ENCODE measurements at regions not wholly inside any gene's neighbourhood (a gene's known extent, or its start where the extent isn't known, plus 50 kb on each side); places are given as distances from the start of the nearest gene placed in this dataset.
A peak's percentile ranks its signal among the peaks of the same experiment; 100 is the strongest.
"Not testable (repeated sequence)": the region's sequence is repeated elsewhere in the genome, so short reads cannot be mapped to it uniquely, and the experiment has no call there.

DNA sequence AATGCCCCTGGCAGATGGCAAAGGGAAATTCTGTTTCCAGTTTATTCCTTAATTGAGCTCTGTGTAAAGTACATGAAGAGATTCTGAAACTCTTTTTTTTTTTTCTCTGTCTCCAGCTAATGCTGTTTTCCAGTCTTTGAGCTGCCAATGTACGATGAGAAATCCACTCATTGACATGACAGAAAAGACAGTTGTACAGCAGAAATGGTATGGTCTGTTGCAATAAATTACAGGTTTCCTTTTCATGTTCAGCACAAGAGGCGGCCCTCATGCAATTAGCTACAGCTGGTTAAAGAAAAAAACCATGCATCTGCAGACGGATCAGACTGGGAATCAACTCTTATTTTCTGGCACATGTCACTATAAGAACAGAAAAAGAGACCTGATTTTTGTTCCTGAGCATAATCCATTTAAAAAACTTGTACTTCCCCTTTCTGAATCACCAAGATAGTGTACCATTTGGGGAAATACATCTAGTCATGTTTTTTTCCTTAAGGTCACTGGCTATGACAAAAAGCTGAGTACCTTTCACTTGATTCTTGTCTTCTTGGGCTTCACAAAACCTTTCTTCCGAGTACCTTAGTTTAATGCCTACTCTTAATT, 289.8 kb upstream of the PREP start:
- DNase-seq, result no peak

DNA sequence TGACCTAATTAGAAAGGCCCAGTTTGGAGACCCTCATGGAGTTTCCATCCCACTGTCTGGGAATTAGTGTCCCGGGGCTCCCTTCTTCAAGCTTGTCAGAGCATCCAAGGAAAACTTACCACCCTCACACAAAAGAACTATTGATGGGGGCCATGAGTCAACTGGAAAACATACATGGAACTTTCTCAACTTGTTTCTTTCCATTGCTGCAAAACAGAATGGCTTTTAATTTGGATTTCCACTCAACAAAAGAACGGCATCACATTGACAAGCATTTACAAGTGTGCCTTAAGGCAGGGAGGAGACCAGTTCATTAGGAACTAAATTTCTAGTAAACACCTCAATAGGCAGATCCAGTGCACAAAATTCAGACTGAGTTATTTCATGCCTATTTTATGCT, 289.1 kb upstream of the PREP start:
- no peak for DNase-seq

DNA sequence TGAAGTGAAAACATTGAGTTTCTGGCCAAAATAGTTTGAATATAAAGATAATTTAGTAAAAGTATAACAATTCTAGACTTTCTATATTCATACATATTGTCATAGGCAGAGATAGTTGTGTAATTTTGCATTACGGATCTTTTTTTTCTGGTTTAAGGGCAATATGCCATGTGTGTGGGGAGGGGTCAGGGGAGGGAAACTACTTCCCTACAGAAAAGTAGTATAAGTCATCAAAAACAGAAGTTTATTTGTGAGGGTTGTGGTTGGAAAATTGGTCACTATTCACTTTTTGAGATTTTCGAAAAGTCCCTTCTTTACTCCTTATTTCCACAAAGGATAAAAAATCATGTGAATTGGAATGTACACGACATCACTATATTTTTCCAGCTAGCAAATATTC, 288.2 kb upstream of the PREP start:
- DNase-seq, result no peak

DNA sequence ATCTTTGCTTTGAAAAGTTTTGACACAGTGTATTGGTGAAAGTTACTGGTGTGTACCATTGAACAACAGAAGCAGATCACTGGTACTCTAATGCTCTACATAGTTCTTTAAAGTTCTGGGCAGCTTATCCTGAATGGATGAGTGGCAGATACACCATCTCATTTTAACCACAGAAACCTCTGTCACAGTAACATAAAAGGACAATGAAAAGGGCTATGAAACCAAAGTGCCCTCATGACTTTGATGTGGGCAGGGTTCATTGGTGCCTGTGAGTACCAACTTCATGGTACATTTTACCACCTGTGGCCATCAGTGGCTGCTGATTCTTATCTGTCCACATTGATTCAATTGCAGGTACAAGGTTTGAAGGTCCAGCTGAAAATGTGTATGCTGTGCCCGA, 285.7 kb upstream of the PREP start:
- DNase-seq, result no peak

DNA sequence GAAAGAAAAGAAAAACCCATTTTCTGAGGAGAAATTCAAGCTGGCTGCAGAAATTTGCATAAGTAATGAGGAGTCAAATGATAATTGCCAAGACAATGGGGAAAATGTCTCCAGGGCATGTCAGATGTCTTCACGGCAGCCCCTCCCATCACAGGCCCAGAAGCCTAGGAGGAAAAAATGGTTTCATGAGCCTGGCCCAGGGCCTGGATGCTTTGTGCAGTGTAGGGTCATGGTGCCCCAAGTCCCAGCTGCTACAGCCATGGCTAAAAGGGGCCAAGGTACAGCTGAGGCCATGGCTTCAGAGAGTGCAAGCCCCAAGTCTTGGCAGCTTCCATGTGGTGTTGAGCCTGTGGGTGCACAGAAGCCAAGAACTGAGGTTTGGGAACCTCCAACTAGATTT, 283.9 kb upstream of the PREP start:
- not testable (repeated sequence) for DNase-seq

DNA sequence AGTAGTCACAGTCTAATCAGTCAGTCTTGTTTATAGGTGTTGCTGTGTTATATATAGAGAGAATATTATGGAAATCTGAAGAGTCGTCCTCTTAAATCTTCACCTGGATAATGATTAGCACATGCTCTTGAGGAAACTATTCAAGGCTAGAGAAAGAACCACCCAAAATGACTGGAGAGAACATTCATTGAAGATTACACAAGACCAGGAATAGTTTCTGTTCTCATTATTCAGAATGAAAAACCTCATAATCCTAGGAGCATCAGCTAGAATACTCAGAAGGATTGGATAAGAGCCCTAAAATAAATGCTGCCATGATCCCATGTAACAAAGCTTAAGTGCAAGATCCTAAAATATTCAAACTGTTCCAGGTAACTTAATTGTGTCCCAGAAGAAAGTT, 278.2 kb upstream of the PREP start:
- no peak for DNase-seq

DNA sequence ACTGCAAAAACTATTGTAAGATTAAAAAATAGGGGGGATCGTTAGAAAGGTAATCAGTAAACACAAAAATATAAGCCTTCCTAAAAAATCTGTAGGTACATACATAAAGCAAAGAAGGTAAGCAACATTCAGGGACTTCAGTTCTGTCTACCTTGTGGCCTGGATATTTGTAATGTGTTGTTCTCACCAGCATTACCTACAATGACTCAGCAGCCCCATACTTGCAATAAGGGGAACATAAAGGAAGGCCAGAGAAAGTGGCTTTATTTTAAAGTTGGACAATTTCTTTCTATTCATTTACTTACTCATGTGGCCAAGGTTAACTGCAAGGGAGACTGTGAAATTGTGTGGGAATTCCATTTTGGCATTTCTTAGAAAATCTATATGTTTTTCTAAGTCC, 277.2 kb upstream of the PREP start:
- DNase-seq, result no peak

DNA sequence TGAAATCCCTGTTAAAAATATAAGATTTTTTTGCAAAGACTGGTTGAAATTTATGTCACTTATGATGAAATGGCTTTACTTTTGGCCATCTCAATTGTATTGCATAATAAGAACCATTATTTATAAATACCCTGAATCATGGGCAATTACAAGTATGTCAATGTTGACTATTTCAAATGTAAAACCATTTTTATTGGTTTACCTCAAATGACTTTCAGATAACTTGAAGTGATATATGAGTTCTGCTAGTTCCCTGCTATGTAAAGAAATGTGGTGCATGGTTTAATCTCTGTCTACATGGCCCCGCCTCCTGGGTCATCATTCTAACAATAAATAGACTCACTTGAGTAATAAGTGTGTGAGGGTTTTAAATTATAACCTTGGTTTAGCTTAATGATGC, 275.6 kb upstream of the PREP start:
- no peak for DNase-seq

DNA sequence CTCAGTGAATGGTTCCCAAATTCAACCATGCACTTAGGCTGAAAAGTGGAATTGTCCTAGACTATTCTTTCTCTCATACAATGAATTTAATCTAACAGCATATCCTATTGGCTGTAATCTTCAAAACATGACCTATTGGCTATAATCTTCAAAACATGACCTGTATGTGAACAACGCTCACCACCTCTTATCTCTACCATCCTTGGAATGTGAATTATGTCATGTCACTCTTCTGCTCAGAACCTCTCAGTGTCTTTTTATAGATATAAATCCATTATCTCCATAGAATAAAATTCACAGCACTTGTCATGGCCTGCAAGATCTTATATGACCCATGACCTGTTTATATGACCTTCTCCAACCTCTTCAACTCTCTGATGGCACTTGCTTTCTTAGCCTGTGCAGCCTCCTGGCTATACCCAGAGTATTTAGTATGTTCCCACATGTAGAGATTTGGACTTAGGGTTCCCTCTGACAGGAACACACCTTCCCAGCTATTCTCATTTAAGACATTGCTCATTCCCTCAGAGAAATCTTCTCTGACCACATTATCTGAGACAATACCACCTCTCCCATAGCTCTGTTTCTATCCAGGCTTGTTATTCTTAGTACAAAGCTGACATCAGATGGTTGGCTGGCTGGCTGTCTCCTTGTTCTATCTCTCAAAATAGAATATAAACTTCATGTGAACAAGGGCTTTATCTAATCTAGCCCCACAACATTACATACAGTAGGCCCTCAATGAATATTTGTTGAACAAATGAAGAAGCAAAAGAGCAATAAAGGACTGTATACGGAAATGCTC, 275.0 kb upstream of the PREP start:
- DNase-seq, result no peak

DNA sequence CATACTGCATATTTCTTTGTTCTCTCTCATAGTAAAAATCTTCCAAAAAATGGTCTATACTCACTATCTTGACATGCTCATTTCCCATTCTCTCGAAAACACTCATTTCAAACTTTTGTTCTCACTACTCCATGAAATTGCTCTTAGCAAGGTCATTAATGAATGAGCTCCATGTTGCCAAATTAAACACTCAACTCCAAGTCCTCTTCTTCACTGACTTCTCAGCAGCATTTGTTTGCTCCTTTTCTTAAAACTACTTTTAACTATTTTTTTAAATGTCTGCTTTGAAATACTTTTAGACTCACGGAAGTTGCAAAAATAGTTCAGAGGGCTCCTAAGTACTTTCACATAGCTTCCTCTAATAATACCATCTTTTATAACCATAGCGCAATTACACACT, 274.0 kb upstream of the PREP start:
- DNase-seq, result no peak

DNA sequence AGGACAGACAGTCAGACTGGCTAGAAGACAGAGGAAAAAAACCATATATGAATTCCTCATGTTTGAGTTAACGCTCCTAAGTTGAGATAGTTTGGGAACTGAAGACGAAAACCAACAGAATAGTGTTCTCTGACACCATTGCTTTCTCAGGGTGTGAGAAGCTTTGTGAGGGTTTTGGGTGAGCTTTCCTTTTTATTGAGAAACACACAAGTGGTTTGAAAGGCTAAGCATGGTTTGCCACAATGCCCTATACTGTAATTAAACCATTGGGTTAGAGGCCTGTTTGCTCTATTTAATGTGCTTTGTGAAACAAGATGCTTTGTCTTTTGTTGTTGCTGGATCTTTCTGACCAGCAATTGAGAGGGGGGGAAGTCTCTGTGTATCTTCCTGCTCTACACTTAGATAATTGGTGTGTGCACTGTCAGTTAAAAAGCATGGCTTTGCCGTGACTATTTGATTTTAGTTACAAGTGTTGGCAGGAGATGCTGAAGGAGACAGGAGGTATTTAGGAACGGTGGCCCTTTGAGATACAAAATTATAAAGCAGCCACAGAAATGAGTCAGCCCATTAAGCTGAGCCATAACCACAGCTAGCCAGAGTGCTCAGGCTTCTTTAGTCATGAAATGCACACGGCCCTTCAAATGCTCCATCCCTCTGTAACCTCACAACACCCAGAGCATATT, 273.0 kb upstream of the PREP start:
- DNase-seq, result peak; percentile 90

DNA sequence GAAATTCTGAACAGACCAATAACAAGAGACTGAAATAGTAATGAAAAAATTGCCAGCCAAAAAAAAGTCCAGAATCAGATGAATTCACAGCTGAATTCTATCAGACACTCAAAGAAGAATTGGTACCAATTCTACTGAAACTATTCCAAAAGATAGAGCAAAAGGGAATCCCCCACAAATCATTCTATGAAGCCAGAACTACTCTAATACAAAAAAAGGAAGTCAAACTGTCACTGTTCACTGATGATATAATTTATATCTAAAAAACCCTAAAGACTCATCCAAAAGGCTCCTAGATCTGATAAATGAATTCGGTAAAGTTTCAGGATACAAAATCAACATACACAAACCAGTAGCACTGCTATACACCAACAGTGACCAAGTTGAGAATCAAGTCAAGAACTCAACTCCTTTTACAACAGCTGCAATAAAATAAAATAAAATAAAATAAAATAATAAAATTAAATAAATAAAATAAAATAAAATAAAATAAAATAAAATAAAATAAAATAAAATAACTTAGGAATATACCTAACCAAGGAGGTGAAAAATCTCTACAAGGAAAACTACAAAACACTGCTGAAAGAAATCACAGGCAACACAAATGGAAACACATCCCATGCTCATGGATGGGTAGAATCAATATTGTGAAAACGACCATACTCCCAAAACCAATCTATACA, 270.1 kb upstream of the PREP start:
- DNase-seq, result not testable (repeated sequence)

DNA sequence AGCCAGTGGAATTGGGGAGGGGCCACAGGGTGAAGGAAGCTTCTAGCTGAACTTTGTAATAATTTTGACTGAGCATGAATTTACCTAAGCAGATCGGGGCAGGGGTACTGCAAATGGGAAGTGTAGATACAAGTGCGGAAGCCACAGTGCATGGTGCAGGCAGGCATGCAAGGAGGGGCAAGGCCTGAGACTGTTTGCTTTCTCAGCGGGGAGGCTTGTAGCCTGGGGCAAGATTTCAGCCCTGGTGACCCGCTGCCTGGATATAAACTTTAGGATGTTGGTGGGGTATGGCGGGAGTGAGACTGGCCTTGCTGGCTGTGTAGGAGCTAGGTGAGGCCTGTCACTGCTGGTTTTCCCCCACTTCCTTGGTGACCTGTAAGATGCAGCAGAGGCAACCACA, 266.4 kb upstream of the PREP start:
- no peak for DNase-seq

DNA sequence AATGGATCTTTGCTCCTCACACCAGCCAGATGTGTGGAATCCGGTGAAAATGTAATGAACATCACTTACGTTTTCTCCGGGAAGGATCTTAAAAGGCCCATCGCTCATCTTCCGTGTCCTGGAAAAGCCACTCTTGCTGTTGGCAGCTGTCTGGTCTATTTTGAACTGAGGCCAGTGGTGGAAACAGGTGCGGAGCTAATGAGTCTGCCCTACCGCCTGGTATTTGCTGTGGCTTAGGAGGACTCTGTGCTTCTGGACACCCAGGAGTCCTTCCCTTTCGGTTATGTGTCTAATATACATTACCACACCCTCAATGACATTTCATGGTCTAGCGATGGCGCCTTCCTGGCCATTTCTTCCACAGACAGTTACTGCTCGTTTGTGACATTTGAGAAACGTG, 264.2 kb upstream of the PREP start:
- DNase-seq, result no peak

DNA sequence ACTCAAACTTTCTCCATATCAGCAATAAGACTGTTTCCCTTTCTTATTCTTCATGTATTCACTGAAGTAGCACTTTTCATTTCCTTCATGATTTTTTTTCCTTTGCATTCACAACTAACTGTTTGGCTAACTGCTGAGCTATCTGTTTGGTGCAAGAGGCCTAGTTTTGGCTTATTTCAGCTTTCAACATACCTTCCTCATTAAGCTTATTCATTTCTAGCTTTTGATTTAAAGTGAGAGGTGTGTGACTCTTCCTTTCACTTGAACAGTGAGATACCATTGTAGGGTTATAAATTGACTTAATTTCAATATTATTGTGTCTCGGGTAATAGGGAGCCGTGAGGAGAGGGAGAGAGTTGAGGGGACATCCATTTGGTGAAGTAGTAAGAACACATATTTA, 262.0 kb upstream of the PREP start:
- DNase-seq, result no peak

DNA sequence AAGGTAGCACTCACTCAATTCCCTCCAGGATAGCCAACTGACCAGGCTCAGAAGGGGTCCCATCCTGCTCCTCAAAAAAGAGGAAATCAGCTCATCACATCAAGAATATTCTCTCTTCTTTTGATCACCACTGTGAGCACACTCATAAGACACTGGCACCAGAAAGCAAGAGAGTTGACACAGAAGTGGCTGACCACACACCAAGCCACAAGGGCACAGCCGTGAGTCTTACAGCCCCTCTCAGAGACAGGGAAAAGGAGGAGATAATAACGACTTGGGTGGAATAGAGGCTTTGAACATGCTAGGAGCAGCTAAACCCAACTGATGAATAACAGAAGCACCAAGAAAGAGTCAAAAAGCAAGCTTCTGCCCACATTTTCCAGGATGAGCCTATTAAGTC, 249.1 kb upstream of the PREP start:
- DNase-seq, result no peak

DNA sequence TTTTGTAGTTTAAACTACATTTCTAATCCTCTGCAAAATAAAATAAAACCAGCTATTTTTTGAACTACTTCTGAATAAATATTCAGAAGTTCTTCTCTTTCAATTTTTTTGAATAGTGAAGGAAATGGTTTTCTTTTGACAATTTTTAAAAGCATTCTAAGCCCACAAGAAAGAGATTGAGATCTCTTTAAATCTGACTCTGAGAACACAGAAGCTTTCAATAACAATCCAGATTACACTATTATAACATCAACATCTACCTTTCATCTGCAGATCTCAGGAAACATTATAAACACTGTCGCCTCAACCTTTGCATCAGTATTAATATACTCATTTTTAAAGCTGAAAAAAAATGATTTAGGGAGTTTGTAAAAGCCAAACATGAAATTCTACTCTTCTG, 247.5 kb upstream of the PREP start:
- no peak for DNase-seq

DNA sequence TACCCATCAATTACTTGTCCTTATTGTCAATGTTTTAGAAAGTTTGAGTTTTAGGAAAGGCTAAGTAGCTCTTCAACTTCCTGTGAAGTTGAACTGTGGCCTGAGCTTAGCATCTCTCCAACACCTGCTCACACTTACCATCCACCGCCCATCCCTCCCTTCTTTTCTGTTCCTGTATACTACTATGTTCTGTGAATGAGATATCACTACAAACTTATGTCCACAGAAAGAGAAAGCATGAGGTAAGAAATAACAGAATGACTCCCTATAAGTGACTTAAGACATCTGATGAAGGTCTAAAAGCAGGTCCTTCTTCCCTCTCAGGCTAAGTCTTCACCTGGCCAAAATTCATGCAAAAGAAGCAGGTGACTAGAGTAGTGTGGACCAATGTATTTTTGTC, 246.3 kb upstream of the PREP start:
- DNase-seq, result no peak

DNA sequence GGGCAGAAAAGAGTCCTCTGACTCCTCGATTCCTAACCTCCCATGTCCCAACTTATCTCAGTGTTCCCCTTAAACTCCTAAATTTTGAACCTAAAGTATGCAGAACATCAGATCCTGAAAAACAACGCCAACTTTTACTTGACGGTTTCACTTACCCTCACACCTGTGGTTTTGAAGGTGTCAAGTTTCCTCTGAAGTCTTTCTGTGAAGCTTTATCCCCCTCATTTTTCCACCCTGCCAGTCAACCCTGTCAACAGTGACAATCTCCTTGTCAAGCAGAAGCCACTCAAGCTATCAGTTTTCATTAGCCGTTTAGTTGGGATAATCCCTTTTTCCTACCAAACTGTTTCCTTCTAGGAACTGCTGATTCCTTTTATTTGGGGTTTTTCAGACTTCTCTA, 245.4 kb upstream of the PREP start:
- no peak for DNase-seq

DNA sequence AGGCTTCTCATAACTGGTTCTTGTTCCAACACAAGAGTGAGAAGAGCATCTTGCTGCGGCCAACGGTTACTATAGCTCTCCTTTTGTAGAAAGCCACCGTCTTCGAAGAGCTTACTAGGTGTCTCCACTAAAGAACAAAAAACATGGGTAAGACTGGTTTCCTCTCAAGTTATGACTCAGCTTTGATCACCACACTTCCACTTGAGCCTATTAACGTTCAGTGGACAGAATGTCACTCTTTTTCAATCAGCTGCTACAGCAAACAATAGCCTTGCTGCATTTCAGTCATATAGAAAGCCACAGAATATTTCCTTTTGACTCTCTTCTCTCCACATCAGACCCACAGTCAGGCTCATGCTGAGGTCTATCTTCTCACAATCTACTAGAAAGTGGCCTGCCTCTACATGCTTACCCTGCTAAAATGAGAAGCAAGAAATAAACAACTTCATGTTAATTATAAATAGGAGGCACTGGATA, 243.5 kb upstream of the PREP start:
- peak; percentile 6 for DNase-seq

DNA sequence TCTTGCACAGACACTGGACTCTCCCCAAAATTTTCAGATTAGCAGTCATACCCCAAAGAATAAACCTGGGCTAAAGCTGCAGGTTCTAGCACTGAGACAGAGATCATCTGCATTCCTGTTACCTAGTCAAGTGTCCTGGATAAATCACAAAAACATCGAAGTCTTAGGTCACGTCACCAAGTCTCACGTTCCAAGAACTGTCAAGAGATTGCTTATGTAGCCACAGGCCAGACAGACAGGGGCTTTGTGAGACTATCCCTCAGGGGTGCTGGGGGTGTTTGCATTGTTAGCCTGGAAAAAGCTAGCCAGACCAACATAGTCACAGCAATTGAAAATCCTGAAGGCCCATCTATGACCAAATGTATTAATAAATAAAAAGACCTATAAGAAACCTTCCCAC, 243.1 kb upstream of the PREP start:
- DNase-seq, result no peak

DNA sequence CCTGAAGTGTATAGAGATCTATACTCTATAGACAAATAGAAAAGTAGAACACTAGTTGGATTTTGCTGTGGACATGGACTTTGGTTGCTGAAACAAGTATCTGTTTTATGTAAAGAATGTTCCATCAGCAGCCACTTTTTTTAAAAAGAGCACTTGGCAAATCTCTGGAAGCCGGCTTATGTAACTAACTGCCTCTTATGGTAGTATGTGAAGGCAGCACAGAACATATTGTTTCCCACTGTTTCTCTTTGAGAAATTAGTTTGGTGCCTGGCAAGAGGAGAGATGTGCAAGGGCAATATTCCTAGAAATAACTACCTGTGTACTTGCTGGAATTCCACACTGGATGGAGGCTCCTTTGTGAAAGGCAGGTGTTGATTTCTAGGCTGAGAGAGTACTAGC, 242.3 kb upstream of the PREP start:
- no peak for DNase-seq

DNA sequence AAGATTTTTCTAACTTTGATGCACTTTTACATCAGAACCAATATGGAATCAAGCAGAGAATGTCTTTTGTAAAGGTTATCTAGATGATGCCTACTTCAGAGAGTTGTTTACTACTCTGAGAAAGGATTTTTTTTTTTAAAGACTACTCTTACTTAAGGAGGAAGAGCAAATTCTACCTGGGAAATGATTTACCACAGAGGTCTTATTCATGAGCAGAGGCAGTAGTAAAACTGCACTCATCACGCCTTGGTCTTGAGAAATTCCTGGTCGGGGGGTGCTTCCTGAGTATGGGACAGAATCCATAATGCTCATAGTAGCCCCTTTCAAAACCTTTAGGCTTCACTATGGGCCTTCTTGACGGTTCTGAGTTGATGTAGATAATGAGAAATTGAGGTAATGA, 241.8 kb upstream of the PREP start:
- DNase-seq, result no peak

DNA sequence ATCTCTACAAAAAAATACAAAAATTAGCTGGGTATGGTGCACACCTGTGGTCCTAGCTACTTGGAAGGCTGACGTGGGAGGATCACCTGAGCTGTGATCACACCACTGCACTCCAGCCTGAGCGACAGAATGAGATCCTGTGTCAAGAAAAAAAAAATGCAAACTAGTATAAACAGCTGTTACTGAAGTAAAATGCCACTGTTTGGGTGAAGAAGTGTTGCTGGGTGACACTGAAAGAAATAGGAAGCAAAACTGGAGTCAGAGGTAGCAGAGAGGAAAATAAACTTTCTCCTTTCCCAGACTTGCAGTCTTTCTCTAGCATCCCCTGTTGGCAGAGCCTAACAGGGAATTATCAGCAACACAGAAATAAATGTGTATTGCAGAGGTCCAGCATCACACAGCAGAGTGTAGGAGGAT, 241.2 kb upstream of the PREP start:
- no peak for DNase-seq
